KMS-11 (cell line): ENCODE measurements at regions not wholly inside any gene's neighbourhood (a gene's known extent, or its start where the extent isn't known, plus 50 kb on each side); places are given as distances from the start of the nearest gene placed in this dataset.

ENCODE experiments used
- H2AFZ ChIP-seq: fragments of 200-600 bp; sonication (generic); 2 replicates; pipeline ENCODE4 v1.6.1; 2016; ENCODE audit warnings: antibody characterized with exemption, mixed run types, low read depth
- H3K27ac ChIP-seq: fragments of 200-600 bp; sonication (generic); 2 replicates; pipeline ENCODE4 v1.6.1; 2016; ENCODE audit warnings: mild to moderate bottlenecking, mixed run types
- H3K27me3 ChIP-seq: fragments of 200-600 bp; sonication (generic); 2 replicates; pipeline ENCODE4 v1.6.1; 2017; ENCODE audit warnings: mild to moderate bottlenecking, low read depth, mixed run types, moderate library complexity; ENCODE audit not compliant: insufficient read depth
- H3K36me3 ChIP-seq: fragments of 200-600 bp; sonication (generic); 2 replicates; pipeline ENCODE4 v1.6.1; 2017; ENCODE audit warnings: mild to moderate bottlenecking, mixed run types; ENCODE audit not compliant: insufficient read depth
- H3K4me1 ChIP-seq: fragments of 200-600 bp; sonication (generic); 2 replicates; pipeline ENCODE4 v1.6.1; 2016; ENCODE audit warnings: mild to moderate bottlenecking, low read depth, mixed run types; ENCODE audit not compliant: poor library complexity, severe bottlenecking
- H3K4me2 ChIP-seq: fragments of 200-600 bp; sonication (generic); 2 replicates; pipeline ENCODE4 v1.7.0; 2016; ENCODE audit warnings: mild to moderate bottlenecking, mixed run types
- H3K4me3 ChIP-seq: fragments of 200-600 bp; sonication (generic); IDR thresholded peaks from 2 replicates; pipeline ENCODE4 v1.6.1; 2017; ENCODE audit warnings: low read depth, low read length, mixed read lengths; ENCODE audit not compliant: insufficient read depth
- H3K79me2 ChIP-seq: fragments of 200-600 bp; sonication (generic); 2 replicates; pipeline ENCODE4 v1.6.1; 2016; ENCODE audit warnings: low read depth, mixed run types; ENCODE audit not compliant: insufficient read depth
- H3K9ac ChIP-seq: fragments of 200-600 bp; sonication (generic); 2 replicates; pipeline ENCODE4 v1.6.1; 2016; ENCODE audit warnings: mild to moderate bottlenecking, mixed run types
- H4K20me1 ChIP-seq: fragments of 200-600 bp; sonication (generic); 2 replicates; pipeline ENCODE4 v1.6.1; 2016; ENCODE audit warnings: mild to moderate bottlenecking, mixed run types; ENCODE audit not compliant: insufficient read depth
- CTCF ChIP-seq: fragments of 200-600 bp; sonication (generic); conservative IDR thresholded peaks from 2 replicates; pipeline ENCODE4 v1.6.1; 2017; ENCODE audit warnings: low read depth, mild to moderate bottlenecking, antibody characterized with exemption, low read length, moderate library complexity, mixed read lengths

- Histone ChIP-seq H3K4me3 (no peak overlapping the region), H3K27me3 (no peaks in the 10 kb centered on the region), H3K9ac (no peak overlapping the region), H3K36me3 (no peaks in the 10 kb centered on the region), H2AFZ (no peak overlapping the region), H3K27ac (no peak overlapping the region), H3K79me2 (no peaks in the 10 kb centered on the region), H3K4me1 (no peaks in the 10 kb centered on the region), H4K20me1 (no peaks in the 10 kb centered on the region), H3K4me2 (no peak overlapping the region)
- TF ChIP-seq CTCF: no peak
These were observed 414.8 kb upstream of the NOVA1 start for GRCh38 chr14:27012641-27013040.

DNA sequence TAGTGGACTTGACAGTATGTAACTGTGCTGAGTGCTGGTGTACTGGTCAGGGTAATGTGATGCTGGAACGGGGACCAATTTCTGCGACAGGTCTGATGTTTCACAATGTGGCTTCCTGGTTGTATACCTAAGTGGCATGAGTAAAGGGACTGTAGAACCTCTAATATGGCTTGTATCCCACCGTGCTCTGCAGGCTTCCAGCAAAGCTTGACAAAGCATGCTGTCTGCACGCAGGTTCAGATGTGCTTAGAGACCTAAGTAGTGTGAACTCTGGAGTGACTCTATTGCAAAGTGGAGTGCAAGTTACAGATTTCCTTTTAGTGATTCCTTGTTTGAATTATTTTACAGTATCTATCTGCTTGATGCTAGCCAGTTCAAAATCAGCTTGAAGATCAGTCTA is 415.8 kb upstream of the NOVA1 start:
- H2AFZ ChIP-seq: no peak overlapping the region

DNA sequence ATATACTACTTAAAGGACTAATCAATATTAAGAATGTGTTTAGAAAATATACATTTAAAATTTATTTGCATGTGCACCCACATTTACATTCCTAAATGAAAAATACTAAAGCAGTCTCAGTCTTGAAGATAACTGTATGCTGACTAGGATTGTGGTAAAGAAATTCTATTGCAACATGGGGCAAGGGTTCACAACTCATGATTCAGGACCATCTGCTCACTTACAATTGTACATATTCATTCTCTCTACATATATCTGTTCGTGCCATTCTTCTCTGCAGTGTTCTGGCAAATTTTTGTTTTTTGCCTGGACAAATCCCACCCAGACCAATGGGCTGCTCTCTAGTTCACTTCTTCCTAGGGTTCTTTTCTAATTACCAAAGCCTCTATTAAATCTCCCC is 417.2 kb upstream of the NOVA1 start:
- Histone ChIP-seq H4K20me1 (no peaks in the 10 kb centered on the region), H3K36me3 (no peaks in the 10 kb centered on the region), H3K4me3 (no peak overlapping the region), H3K27me3 (no peaks in the 10 kb centered on the region), H3K27ac (no peak overlapping the region), H3K79me2 (no peaks in the 10 kb centered on the region), H3K4me1 (no peaks in the 10 kb centered on the region), H3K4me2 (no peak overlapping the region), H3K9ac (no peak overlapping the region), H2AFZ (no peak overlapping the region)
- no peak for TF ChIP-seq CTCF

More for the DNA sequence above, 415.8 kb upstream of the NOVA1 start:
- H3K9ac ChIP-seq: no peak overlapping the region
- TF ChIP-seq CTCF: no peak
- H3K4me1 ChIP-seq: no peaks in the 10 kb centered on the region
- no peaks in the 10 kb centered on the region for H3K36me3 ChIP-seq
- H4K20me1 ChIP-seq: no peaks in the 10 kb centered on the region
- no peak overlapping the region for H3K27ac ChIP-seq
- no peak overlapping the region for H3K4me3 ChIP-seq
- no peaks in the 10 kb centered on the region for H3K27me3 ChIP-seq
- no peak overlapping the region for H3K4me2 ChIP-seq
- H3K79me2 ChIP-seq: no peaks in the 10 kb centered on the region

DNA sequence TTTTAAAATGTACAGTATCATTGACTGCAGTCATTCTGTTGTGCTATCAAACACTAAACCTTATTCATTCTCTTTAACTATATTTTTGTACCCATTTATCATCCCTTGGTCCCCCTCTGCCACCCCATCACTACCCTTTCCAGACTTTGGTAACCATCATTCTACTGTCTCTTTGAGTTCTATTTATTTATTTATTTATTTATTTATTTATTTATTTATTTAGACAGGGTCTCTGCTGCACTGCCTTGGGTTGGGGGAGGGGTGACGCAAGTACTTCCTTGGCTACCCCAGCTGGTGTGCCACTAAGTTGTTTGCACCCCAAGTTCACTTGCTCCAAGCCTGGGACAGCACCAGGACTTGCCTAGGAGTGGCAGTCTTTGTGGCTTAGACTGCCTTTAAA is 427.8 kb upstream of the NOVA1 start:
- peak overlapping the region; percentile 44; the same call in 1 of the 2 replicates for H2AFZ ChIP-seq

More for the DNA sequence above, 427.8 kb upstream of the NOVA1 start:
- peaks cover 6% of the 10 kb centered on the region for H3K4me1 ChIP-seq
- no peaks in the 10 kb centered on the region for H3K27me3 ChIP-seq
- peak overlapping the region; percentile 55; the same call in 1 of the 2 replicates for H3K27ac ChIP-seq
- H4K20me1 ChIP-seq: no peaks in the 10 kb centered on the region
- no peak for TF ChIP-seq CTCF
- H3K4me2 ChIP-seq: 0 out of 2 replicates have a peak overlapping the region, but pooled peaks have one; percentile 13
- no peak overlapping the region; the same call in 1 of the 2 replicates for H3K9ac ChIP-seq
- no peak overlapping the region for H3K4me3 ChIP-seq
- no peaks in the 10 kb centered on the region for H3K36me3 ChIP-seq
- H3K79me2 ChIP-seq: no peaks in the 10 kb centered on the region
